Astrocyte of the cerebellum (primary cell): ENCODE measurements at regions not wholly inside any gene's neighbourhood (a gene's known extent, or its start where the extent isn't known, plus 50 kb on each side); places are given as distances from the start of the nearest gene placed in this dataset.

Experiments
- DNase-seq: peaks from one replicate; pipeline ENCODE4 v3.0.0-alpha.2; 2011; ENCODE audit warnings: low read depth
- H3K4me3 ChIP-seq: 2 replicates; pipeline ENCODE4 v1.5.1; 2011; ENCODE audit warnings: mild to moderate bottlenecking, low read depth, low read length, moderate library complexity
- in situ Hi-C: cut with HindIII; loops from 2 replicates; pipeline ENCODE4 v1.10.0; 2017; ENCODE audit warnings: low sequenced_read_pairs
- TF ChIP-seq, protein P1 (sequence below): IDR thresholded peaks from 2 replicates; pipeline ENCODE4 v1.5.1; 2012; ENCODE audit warnings: low read length, low read depth, moderate library complexity, mild to moderate bottlenecking; ENCODE audit errors: missing control alignments

DNA sequence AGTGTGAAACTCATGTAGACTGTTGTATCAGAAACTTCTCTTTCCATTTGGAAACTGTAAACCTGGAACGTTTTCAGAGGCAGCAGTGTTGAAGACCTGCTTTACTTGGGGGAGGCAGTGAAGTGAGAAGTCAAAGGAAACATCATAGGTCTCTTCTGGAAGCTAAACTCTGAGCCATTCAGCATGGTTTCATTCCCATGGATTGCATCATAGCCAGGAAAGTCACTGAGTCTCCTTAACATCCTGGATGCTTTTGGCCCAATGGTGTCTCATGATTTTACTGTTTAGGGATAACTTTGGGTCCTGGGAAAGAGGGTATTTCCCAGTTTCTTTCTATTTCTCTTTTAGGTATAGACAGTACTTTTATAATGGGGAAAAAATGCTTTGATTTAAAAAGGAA, 153.2 kb upstream of the E2F8 start:
- H3K4me3 ChIP-seq = no peak overlapping the region
- no peak for DNase-seq
- TF ChIP-seq, protein P1, sequence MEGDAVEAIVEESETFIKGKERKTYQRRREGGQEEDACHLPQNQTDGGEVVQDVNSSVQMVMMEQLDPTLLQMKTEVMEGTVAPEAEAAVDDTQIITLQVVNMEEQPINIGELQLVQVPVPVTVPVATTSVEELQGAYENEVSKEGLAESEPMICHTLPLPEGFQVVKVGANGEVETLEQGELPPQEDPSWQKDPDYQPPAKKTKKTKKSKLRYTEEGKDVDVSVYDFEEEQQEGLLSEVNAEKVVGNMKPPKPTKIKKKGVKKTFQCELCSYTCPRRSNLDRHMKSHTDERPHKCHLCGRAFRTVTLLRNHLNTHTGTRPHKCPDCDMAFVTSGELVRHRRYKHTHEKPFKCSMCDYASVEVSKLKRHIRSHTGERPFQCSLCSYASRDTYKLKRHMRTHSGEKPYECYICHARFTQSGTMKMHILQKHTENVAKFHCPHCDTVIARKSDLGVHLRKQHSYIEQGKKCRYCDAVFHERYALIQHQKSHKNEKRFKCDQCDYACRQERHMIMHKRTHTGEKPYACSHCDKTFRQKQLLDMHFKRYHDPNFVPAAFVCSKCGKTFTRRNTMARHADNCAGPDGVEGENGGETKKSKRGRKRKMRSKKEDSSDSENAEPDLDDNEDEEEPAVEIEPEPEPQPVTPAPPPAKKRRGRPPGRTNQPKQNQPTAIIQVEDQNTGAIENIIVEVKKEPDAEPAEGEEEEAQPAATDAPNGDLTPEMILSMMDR = no peak
- in situ Hi-C loops = no loop called here

DNA sequence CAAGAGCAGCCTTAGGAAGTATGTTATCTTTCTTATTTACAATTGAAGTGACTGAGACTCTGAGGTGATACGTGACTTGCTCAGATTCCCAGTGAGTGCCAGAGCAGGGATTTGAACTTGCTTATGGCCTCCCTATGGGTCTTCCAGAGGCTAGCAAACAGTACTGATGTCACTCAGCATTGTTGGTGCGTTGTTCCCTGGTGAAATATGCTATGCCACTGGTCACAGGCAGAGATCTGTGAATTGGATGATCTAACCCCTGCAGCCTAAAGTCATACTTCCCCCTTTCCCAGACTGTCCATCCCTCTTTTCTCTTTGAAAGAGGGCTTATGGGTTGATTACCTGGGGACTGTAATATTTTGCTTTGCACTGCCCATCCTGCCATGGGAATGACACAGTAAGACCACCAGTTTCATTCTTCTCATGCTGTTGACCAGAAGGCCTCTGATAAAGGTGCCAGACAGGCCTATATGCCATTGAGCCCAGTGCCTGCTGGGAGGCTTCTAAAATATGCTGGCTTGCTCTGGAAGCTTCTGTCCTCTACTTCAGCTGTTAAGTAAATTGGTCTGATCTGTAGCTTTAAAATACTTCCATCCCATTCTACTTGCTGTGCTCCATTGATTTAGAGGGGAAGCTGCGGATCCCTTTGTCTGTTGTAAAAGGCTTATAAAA, 152.2 kb upstream of the E2F8 start:
- TF ChIP-seq, protein P1 = no peak
- no peak overlapping the region for H3K4me3 ChIP-seq
- in situ Hi-C loops = no loop called here
- no peak for DNase-seq

DNA sequence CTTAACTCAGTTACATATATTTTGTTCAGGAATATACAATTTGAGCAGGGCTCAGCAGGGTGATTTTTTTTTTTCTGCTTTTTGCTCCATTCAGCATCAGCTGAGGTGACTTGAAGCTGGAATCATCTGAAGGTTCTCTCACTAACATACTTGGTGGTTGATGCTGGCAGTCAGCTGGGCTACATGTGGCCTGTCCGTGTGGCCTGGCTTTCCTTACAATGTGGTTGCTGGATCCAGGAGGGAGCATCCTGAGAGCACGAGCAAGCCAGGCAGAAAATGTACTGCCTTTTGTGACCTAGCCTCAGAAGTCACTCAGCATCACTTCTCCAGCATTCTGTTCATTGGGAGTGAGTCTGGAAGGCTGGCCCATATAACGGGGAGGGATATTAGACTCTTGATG, 151.6 kb upstream of the E2F8 start:
- DNase-seq = peak; percentile 13
- H3K4me3 ChIP-seq = no peak overlapping the region
- TF ChIP-seq, protein P1 = no peak
- in situ Hi-C loops = no loop called here

DNA sequence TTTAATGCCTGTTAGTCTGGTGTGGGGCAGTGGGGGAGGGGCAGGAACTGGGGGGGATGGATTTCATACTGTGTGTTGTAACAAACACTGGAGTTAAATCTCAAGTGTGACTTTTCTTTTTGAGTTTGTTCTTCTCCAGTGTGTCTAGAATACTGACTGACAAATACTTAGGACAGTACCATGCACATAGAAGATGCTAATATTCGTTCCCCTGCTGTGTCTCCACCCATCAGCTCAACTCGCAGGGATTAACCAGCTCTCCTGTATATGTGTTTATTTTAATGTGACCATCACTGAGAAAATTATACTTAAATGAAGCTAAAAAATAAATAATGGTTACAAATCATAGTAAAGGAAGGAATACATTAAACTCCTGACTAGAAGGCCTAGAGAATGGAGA, 150.9 kb upstream of the E2F8 start:
- TF ChIP-seq, protein P1 = no peak
- DNase-seq = no peak
- in situ Hi-C loops = no loop called here
- H3K4me3 ChIP-seq = no peak overlapping the region

DNA sequence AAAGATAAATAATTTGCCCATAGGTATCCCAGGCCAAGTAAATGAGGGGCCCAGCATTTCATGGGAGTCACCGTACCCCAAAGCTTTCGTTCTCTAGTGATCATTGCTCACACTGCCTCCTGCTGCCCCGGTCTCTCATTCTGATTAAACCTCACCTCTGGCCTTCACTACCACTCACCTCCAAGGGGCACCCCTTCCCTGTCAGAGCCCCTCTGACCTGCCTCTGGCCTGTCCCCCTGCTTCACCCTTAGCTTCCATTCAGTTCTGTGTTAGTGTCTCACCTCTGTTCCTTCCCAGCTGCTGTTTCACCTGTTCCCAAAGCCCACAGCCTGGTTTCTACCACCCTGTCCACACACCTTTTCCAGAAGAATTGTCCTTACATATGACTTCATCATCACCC, 150.3 kb upstream of the E2F8 start:
- TF ChIP-seq, protein P1 = no peak
- no peak for DNase-seq
- H3K4me3 ChIP-seq = no peak overlapping the region
- in situ Hi-C loops = no loop called here

DNA sequence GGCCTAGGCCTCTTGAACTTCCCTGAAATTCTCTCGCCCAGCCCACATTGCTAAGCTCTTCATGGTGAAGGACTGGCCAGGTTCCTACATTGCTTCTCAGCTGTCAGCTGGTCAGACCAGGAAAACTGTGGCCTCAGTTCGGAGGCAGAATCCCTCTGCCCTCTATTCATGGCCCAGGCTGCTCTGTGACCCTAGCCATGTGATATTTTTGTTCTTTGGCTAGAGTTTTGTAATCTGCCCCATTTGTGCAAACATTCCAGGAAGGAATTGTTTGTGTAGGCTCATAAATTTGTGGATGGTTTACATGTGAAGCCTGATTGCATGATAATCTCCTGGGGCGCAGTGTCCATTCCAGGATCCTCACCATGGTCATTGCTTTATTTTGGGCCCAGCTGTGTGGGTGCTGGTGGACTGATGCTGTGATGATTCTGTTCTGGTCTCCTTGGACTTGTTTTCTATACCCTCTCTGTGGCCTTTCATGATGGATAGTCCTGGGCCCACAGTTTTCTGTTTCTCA, 149.1 kb upstream of the E2F8 start:
- in situ Hi-C loops = no loop called here
- H3K4me3 ChIP-seq = no peak overlapping the region
- TF ChIP-seq, protein P1 = no peak
- DNase-seq = no peak

DNA sequence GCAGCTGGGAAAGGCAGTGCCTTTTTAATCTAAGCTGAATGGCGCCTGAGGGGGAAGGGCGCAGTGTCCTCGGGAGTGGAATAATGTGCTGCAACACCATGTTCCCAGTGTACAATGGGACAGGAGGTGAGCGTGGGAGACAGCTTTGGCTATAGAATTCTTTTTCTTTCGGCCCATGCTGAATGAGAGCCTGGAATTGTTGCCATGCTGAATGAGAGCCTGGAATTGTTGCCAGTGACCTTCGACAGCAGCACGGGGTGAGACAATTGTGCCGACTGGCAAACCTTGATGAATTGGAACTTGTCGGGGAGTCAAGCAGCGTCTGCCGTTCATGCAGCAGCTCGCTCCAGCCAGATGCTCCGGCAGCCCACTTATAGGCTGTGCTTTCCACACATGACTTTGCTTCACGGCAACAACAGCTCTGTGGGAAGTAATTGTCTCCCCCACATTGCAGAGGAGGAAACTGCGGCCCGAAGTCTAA, 141.4 kb upstream of the E2F8 start:
- TF ChIP-seq, protein P1 = no peak
- DNase-seq = no peak
- in situ Hi-C loops = no loop called here
- H3K4me3 ChIP-seq = no peak overlapping the region
